CD4-positive, CD25-positive, alpha-beta regulatory T cell (primary cell): ENCODE measurements at regions not wholly inside any gene's neighbourhood (a gene's known extent, or its start where the extent isn't known, plus 50 kb on each side); places are given as distances from the start of the nearest gene placed in this dataset.
A peak's percentile ranks its signal among the peaks of the same experiment; 100 is the strongest.

Source experiments
- ATAC-seq, 2 donors: fragments of 150-1000 bp; cut with Tn5 transposase; one replicate each; pipeline ENCODE4 v1.10.0; 2021; ENCODE audit warnings: low read depth in 2 of 2, moderate number of reproducible peaks in 2 of 2, moderate library complexity in 1 of 2
- DNase-seq, 3 donors: peaks; one replicate each; pipeline versions ENCODE4 v3.0.0 to v3.0.0-alpha.2; 2012 to 2022; ENCODE audit warnings: mixed read lengths in 1 of 3
- H3K27ac ChIP-seq: one replicate; pipeline ENCODE4 v1.7.0; 2013; ENCODE audit warnings: mild to moderate bottlenecking, low read length; ENCODE audit not compliant: insufficient read depth, poor library complexity, severe bottlenecking
- H3K27me3 ChIP-seq: one replicate; pipeline ENCODE4 v1.7.0; 2013; ENCODE audit warnings: low read length; ENCODE audit not compliant: control insufficient read depth, insufficient read depth
- H3K36me3 ChIP-seq: one replicate; pipeline ENCODE4 v1.7.0; 2013; ENCODE audit warnings: mild to moderate bottlenecking, low read length, moderate library complexity; ENCODE audit not compliant: control insufficient read depth, insufficient read depth
- H3K4me1 ChIP-seq: 2 replicates; pipeline ENCODE4 v1.7.0; 2013; ENCODE audit warnings: mild to moderate bottlenecking, low read length; ENCODE audit not compliant: insufficient read depth, control insufficient read depth, poor library complexity, severe bottlenecking
- H3K4me3 ChIP-seq: one replicate; pipeline ENCODE4 v1.7.0; 2013; ENCODE audit warnings: low read depth, mild to moderate bottlenecking, low read length, moderate library complexity
- H3K9me3 ChIP-seq, 2 experiments: 1 replicate in 1 of 2; 2 replicates in 1 of 2; pipeline ENCODE4 v1.7.0; 2013; ENCODE audit warnings: low read length in 2 of 2, mild to moderate bottlenecking in 1 of 2, moderate library complexity in 1 of 2; ENCODE audit not compliant: control insufficient read depth in 2 of 2
- H3K27ac Mint-ChIP-seq, 3 donors: one replicate each; pipeline ENCODE4 v1.8.0; 2020 to 2022; ENCODE audit warnings: mild to moderate bottlenecking in 3 of 3, mixed read lengths in 3 of 3, moderate library complexity in 2 of 3
- H3K27me3 Mint-ChIP-seq: one replicate; pipeline ENCODE4 v1.8.0; 2022; ENCODE audit warnings: mild to moderate bottlenecking, mixed read lengths
- H3K36me3 Mint-ChIP-seq: one replicate; pipeline ENCODE4 v1.8.0; 2020; ENCODE audit warnings: mixed read lengths
- H3K4me1 Mint-ChIP-seq, 4 donors: one replicate each; pipeline ENCODE4 v1.8.0; 2020 to 2022; ENCODE audit warnings: mixed read lengths in 4 of 4, mild to moderate bottlenecking in 1 of 4
- H3K4me3 Mint-ChIP-seq, 4 donors: one replicate each; pipeline ENCODE4 v1.8.0; 2020 to 2022; ENCODE audit warnings: mild to moderate bottlenecking in 4 of 4, mixed read lengths in 4 of 4, moderate library complexity in 3 of 4
- H3K9me3 Mint-ChIP-seq, 7 donors: one replicate each; pipeline ENCODE4 v1.8.0; 2020 to 2022; ENCODE audit warnings: mixed read lengths in 7 of 7, mild to moderate bottlenecking in 3 of 7, moderate library complexity in 2 of 7

- no peaks in the 10 kb centered on the region for H3K36me3 ChIP-seq
- no peak for ATAC-seq
- H3K4me3 ChIP-seq = no peak overlapping the region
- no peak overlapping the region for H3K27ac ChIP-seq
- H3K36me3 Mint-ChIP-seq = peaks cover 6% of the 10 kb centered on the region
- peaks cover 19% of the 10 kb centered on the region for H3K27me3 ChIP-seq
- peaks cover 0 to 18% (median 5%) of the 10 kb centered on the region in 4 donors for H3K4me1 Mint-ChIP-seq
- peaks cover 0 to 2% of the 10 kb centered on the region in 2 experiments for H3K9me3 ChIP-seq
- H3K4me3 Mint-ChIP-seq = no peak overlapping the region
- no peak overlapping the region for H3K27ac Mint-ChIP-seq
- peaks cover 0 to 4% (median 0%) of the 10 kb centered on the region in 7 donors for H3K9me3 Mint-ChIP-seq
- H3K27me3 Mint-ChIP-seq = peaks cover 55% of the 10 kb centered on the region
- peaks cover 8% of the 10 kb centered on the region for H3K4me1 ChIP-seq
- no peak for DNase-seq
These were observed 129.3 kb downstream of the MRPL36 start for GRCh38 chr5:1670351-1670750.

GRCh38 chr5:1669276-1670155 is 130.1 kb downstream of the MRPL36 start:
- no peaks in the 10 kb centered on the region for H3K36me3 ChIP-seq
- Mint-ChIP-seq H3K4me3 (no peak overlapping the region), H3K36me3 (peaks cover 6% of the 10 kb centered on the region), H3K27ac (no peak overlapping the region), H3K9me3 (peaks cover 0 to 4% (median 0%) of the 10 kb centered on the region in 7 donors), H3K4me1 (peaks cover 0 to 21% (median 5%) of the 10 kb centered on the region in 4 donors), H3K27me3 (peaks cover 63% of the 10 kb centered on the region)
- ATAC-seq = no peak
- H3K27me3 ChIP-seq = peaks cover 18% of the 10 kb centered on the region
- H3K4me1 ChIP-seq = peaks cover 8% of the 10 kb centered on the region
- DNase-seq = no peak
- peaks cover 0 to 2% of the 10 kb centered on the region in 2 experiments for H3K9me3 ChIP-seq
- H3K27ac ChIP-seq = no peak overlapping the region
- no peak overlapping the region for H3K4me3 ChIP-seq

- DNase-seq (no peak), ATAC-seq (peak in 1 of 2 donors; percentile 15)
- no peaks in the 10 kb centered on the region for H3K36me3 ChIP-seq
- peaks cover 0 to 2% of the 10 kb centered on the region in 2 experiments for H3K9me3 ChIP-seq
- Mint-ChIP-seq H3K27ac (no peak overlapping the region), H3K9me3 (peaks cover 0 to 4% (median 0%) of the 10 kb centered on the region in 7 donors), H3K36me3 (peaks cover 6% of the 10 kb centered on the region), H3K4me1 (peaks cover 0 to 21% (median 5%) of the 10 kb centered on the region in 4 donors), H3K27me3 (peaks cover 64% of the 10 kb centered on the region), H3K4me3 (peak overlapping the region in 2 of 4 donors; percentile 28 to 41)
- H3K27me3 ChIP-seq = peaks cover 18% of the 10 kb centered on the region
- H3K4me1 ChIP-seq = peaks cover 8% of the 10 kb centered on the region
- no peak overlapping the region for H3K4me3 ChIP-seq
- no peak overlapping the region for H3K27ac ChIP-seq
These were observed 131.4 kb downstream of the MRPL36 start for GRCh38 chr5:1668141-1668721.

- peaks cover 6% of the 10 kb centered on the region for H3K36me3 Mint-ChIP-seq
- Histone ChIP-seq H3K4me3 (no peak overlapping the region), H3K9me3 (peaks cover 0 to 2% of the 10 kb centered on the region in 2 experiments), H3K27me3 (peaks cover 18% of the 10 kb centered on the region), H3K4me1 (peaks cover 8% of the 10 kb centered on the region), H3K36me3 (no peaks in the 10 kb centered on the region), H3K27ac (no peak overlapping the region)
- peaks cover 58% of the 10 kb centered on the region for H3K27me3 Mint-ChIP-seq
- peaks cover 0 to 4% (median 0%) of the 10 kb centered on the region in 7 donors for H3K9me3 Mint-ChIP-seq
- DNase-seq = no peak
- H3K27ac Mint-ChIP-seq = no peak overlapping the region
- ATAC-seq = no peak
- H3K4me1 Mint-ChIP-seq = peaks cover 0 to 21% (median 5%) of the 10 kb centered on the region in 4 donors
- H3K4me3 Mint-ChIP-seq = no peak overlapping the region
These were observed 131.9 kb downstream of the MRPL36 start for GRCh38 chr5:1667648-1668140.

GRCh38 chr5:1666812-1667588 is 132.6 kb downstream of the MRPL36 start:
- Mint-ChIP-seq H3K36me3 (peaks cover 6% of the 10 kb centered on the region), H3K9me3 (peaks cover 0 to 4% (median 0%) of the 10 kb centered on the region in 7 donors), H3K4me1 (peaks cover 0 to 21% (median 5%) of the 10 kb centered on the region in 4 donors), H3K27me3 (peaks cover 51% of the 10 kb centered on the region), H3K4me3 (peak overlapping the region in 2 of 4 donors; percentile 9 to 39), H3K27ac (no peak overlapping the region)
- peaks cover 0 to 2% of the 10 kb centered on the region in 2 experiments for H3K9me3 ChIP-seq
- H3K4me3 ChIP-seq = no peak overlapping the region
- H3K27me3 ChIP-seq = peaks cover 18% of the 10 kb centered on the region
- H3K36me3 ChIP-seq = no peaks in the 10 kb centered on the region
- peaks cover 8% of the 10 kb centered on the region for H3K4me1 ChIP-seq
- no peak overlapping the region for H3K27ac ChIP-seq
- DNase-seq (peak in 1 of 3 donors; percentile 35), ATAC-seq (no peak)

- ATAC-seq (no peak), DNase-seq (no peak)
- Mint-ChIP-seq H3K9me3 (peaks cover 0 to 4% (median 0%) of the 10 kb centered on the region in 7 donors), H3K27me3 (peaks cover 46% of the 10 kb centered on the region), H3K27ac (no peak overlapping the region), H3K4me3 (peak overlapping the region in 1 of 4 donors; percentile 43), H3K4me1 (peaks cover 0 to 21% (median 5%) of the 10 kb centered on the region in 4 donors), H3K36me3 (peaks cover 6% of the 10 kb centered on the region)
- Histone ChIP-seq H3K4me1 (peaks cover 8% of the 10 kb centered on the region), H3K36me3 (no peaks in the 10 kb centered on the region), H3K9me3 (peaks cover 0 to 2% of the 10 kb centered on the region in 2 experiments), H3K27me3 (peaks cover 18% of the 10 kb centered on the region), H3K4me3 (no peak overlapping the region), H3K27ac (no peak overlapping the region)
These were observed 133.4 kb downstream of the MRPL36 start for GRCh38 chr5:1666221-1666620.

- ATAC-seq = no peak
- no peak overlapping the region for H3K27ac Mint-ChIP-seq
- peaks cover 16% of the 10 kb centered on the region for H3K27me3 ChIP-seq
These were observed 133.8 kb downstream of the MRPL36 start for GRCh38 chr5:1665803-1666202.

More at GRCh38 chr5:1665803-1666202, 133.8 kb downstream of the MRPL36 start:
- Histone ChIP-seq H3K36me3 (no peaks in the 10 kb centered on the region), H3K4me1 (peaks cover 8% of the 10 kb centered on the region), H3K4me3 (no peak overlapping the region), H3K9me3 (peaks cover 0 to 2% of the 10 kb centered on the region in 2 experiments), H3K27ac (no peak overlapping the region)
- no peak for DNase-seq
- Mint-ChIP-seq H3K9me3 (peaks cover 0 to 4% (median 0%) of the 10 kb centered on the region in 7 donors), H3K36me3 (peaks cover 6% of the 10 kb centered on the region), H3K4me3 (peak overlapping the region in 3 of 4 donors; percentile 11 to 66 (median 43)), H3K4me1 (peaks cover 0 to 21% (median 5%) of the 10 kb centered on the region in 4 donors), H3K27me3 (peaks cover 41% of the 10 kb centered on the region)
